T-helper 17 cell (primary cell): ENCODE measurements at regions not wholly inside any gene's neighbourhood (a gene's known extent, or its start where the extent isn't known, plus 50 kb on each side); places are given as distances from the start of the nearest gene placed in this dataset.
"Not testable (repeated sequence)": the region's sequence is repeated elsewhere in the genome, so short reads cannot be mapped to it uniquely, and the experiment has no call there.

Source experiments
- ATAC-seq: fragments of 150-1000 bp; cut with Tn5 transposase; 2 replicates; pipeline ENCODE4 v1.10.0; 2021; ENCODE audit warnings: mild to moderate bottlenecking, moderate library complexity
- DNase-seq, 3 donors: peaks; one replicate each; pipeline versions ENCODE4 v3.0.0 to v3.0.0-alpha.2; 2020 to 2021
- H3K9me3 ChIP-seq: one replicate; pipeline ENCODE4 v1.7.0; 2013; ENCODE audit warnings: low read length, mild to moderate bottlenecking; ENCODE audit not compliant: control insufficient read depth, poor library complexity, severe bottlenecking
- H3K27ac Mint-ChIP-seq: one replicate; pipeline ENCODE4 v1.8.0; 2022; ENCODE audit warnings: mild to moderate bottlenecking, moderate library complexity, mixed read lengths
- H3K27me3 Mint-ChIP-seq: one replicate; pipeline ENCODE4 v1.8.0; 2022; ENCODE audit warnings: mixed read lengths
- H3K36me3 Mint-ChIP-seq: one replicate; pipeline ENCODE4 v1.8.0; 2022; ENCODE audit warnings: low read depth, mixed read lengths
- H3K4me1 Mint-ChIP-seq: one replicate; pipeline ENCODE4 v1.8.0; 2022; ENCODE audit warnings: mild to moderate bottlenecking, mixed read lengths
- H3K4me3 Mint-ChIP-seq: one replicate; pipeline ENCODE4 v1.8.0; 2022; ENCODE audit warnings: mild to moderate bottlenecking, moderate library complexity, mixed read lengths

DNA sequence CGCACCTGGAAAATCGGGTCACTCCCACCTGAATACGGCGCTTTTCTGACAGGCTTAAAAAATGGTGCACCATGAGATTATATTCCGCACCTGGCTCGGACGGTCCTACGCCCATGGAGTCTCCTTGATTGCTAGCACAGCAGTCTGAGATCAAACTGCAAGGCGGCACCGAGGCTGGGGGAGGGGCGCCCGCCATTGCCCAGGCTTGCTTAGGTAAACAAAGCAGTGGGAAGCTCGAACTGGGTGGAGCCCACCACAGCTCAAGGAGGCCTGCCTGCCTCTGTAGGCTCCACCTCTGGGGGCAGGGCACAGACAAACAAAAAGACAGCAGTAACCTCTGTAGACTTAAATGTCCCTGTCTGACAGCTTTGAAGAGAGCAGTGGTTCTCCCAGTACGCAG, 267.0 kb upstream of the KITLG start:
- not testable (repeated sequence) for H3K36me3 Mint-ChIP-seq, H3K27me3 Mint-ChIP-seq, H3K4me1 Mint-ChIP-seq, ATAC-seq, DNase-seq, H3K4me3 Mint-ChIP-seq, H3K27ac Mint-ChIP-seq, H3K9me3 ChIP-seq

GRCh38 chr12:88844426-88844825, 264.2 kb upstream of the KITLG start:
- H3K9me3 ChIP-seq, result no peaks in the 10 kb centered on the region
- no peak overlapping the region for H3K4me3 Mint-ChIP-seq
- H3K27ac Mint-ChIP-seq, result no peak overlapping the region
- no peak for ATAC-seq
- H3K36me3 Mint-ChIP-seq, result no peaks in the 10 kb centered on the region
- DNase-seq, result no peak
- H3K27me3 Mint-ChIP-seq, result no peaks in the 10 kb centered on the region
- H3K4me1 Mint-ChIP-seq, result no peaks in the 10 kb centered on the region

DNA sequence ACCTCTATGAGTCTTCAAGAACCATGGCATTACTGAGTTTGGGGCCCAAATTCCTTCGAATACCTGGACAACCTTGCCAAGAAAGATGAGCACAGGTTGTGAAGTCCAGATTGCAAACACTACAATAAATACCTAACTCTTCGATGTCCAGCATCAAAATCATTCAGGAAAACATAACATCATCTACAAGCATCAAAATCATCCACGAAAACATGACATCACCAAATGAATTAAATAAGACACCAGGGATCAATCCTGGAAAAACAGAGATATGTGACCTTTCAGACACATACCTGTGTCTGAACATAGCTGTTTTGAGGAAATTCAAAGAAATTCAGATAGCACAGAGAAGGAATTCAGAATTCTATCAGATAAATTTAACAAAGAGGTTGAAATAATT, 262.0 kb upstream of the KITLG start:
- no peaks in the 10 kb centered on the region for H3K27me3 Mint-ChIP-seq

GRCh38 chr12:88839486-88839885, 259.2 kb upstream of the KITLG start:
- Mint-ChIP-seq H3K27me3 (no peaks in the 10 kb centered on the region), H3K27ac (no peak overlapping the region), H3K4me3 (no peak overlapping the region), H3K4me1 (no peaks in the 10 kb centered on the region), H3K36me3 (no peaks in the 10 kb centered on the region)
- no peak for ATAC-seq
- H3K9me3 ChIP-seq, result no peaks in the 10 kb centered on the region
- DNase-seq, result no peak

More for the DNA sequence above, 262.0 kb upstream of the KITLG start:
- DNase-seq, result no peak
- H3K9me3 ChIP-seq, result no peaks in the 10 kb centered on the region
- Mint-ChIP-seq H3K27ac (no peak overlapping the region), H3K4me1 (no peaks in the 10 kb centered on the region), H3K4me3 (no peak overlapping the region), H3K36me3 (no peaks in the 10 kb centered on the region)
- no peak for ATAC-seq

- Mint-ChIP-seq H3K4me1 (no peaks in the 10 kb centered on the region), H3K27ac (no peak overlapping the region), H3K27me3 (no peaks in the 10 kb centered on the region), H3K4me3 (no peak overlapping the region), H3K36me3 (no peaks in the 10 kb centered on the region)
- DNase-seq, result no peak
- no peaks in the 10 kb centered on the region for H3K9me3 ChIP-seq
- no peak for ATAC-seq
Observed at GRCh38 chr12:88836156-88836555, 255.9 kb upstream of the KITLG start.

DNA sequence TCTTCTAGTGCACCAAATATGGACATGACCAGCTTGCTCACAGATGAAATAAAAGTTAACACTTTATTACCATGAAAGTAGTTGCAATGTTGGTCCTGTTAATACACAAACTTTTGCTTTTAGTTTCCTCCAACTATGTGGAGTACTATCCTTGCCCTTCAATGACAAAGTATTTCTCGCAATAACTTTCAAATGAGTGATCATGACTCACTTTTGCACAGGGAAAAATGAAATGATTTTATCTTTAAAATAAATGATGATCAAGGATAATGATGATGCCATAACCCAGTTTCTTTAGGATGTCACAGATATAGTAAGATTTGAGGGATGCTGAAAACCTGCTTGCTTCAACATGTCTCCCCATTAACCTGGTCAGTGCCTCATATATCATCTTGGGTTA, 254.0 kb upstream of the KITLG start:
- ATAC-seq (no peak), DNase-seq (no peak)
- Mint-ChIP-seq H3K27me3 (no peaks in the 10 kb centered on the region), H3K4me3 (no peak overlapping the region), H3K27ac (no peak overlapping the region), H3K36me3 (no peaks in the 10 kb centered on the region), H3K4me1 (no peaks in the 10 kb centered on the region)
- no peaks in the 10 kb centered on the region for H3K9me3 ChIP-seq

GRCh38 chr12:88833641-88834116, 253.4 kb upstream of the KITLG start:
- no peaks in the 10 kb centered on the region for H3K36me3 Mint-ChIP-seq
- H3K27me3 Mint-ChIP-seq, result no peaks in the 10 kb centered on the region
- no peak overlapping the region for H3K27ac Mint-ChIP-seq
- no peak overlapping the region for H3K4me3 Mint-ChIP-seq
- H3K9me3 ChIP-seq, result no peaks in the 10 kb centered on the region
- no peak for ATAC-seq
- no peaks in the 10 kb centered on the region for H3K4me1 Mint-ChIP-seq
- DNase-seq, result no peak

DNA sequence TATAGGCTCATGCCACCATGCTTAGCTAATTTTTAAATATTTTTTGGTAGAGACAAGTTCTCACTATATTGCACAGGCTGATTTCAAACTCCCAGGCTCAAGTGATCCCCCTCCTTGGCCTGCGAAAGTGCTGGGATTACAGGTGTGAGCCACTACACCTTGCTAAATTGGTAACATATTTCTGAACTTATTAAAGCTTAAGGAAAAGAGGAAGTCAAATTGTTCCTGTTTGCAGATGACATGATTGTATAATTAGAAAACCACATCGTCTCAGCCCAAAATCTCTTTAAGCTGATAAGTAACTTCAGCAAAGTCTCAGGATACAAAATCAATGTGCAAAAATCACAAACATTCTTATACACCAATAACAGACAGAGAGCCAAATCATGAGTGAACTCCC, 248.3 kb upstream of the KITLG start:
- not testable (repeated sequence) for H3K27me3 Mint-ChIP-seq, DNase-seq, ATAC-seq, H3K4me3 Mint-ChIP-seq, H3K36me3 Mint-ChIP-seq, H3K27ac Mint-ChIP-seq, H3K4me1 Mint-ChIP-seq, H3K9me3 ChIP-seq

DNA sequence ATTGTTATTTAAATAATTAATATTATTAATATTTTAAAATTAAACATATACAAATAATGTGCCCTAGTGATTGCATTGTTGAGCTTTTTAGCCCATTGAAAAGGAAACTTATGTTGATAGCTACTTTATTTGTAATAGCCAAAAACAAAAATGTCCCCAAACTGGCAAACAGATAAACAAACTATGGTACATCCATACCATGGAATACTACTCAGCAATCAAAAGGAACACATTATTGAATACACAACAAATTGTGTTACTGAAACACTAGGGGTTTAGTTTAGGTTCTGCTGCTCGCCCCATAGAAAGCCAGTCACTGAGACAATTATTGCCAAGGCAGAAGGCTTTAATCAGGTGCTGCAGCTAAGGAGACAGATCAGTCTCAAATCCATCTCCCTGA, 239.7 kb upstream of the KITLG start:
- ATAC-seq (no peak), DNase-seq (no peak)
- Mint-ChIP-seq H3K36me3 (no peaks in the 10 kb centered on the region), H3K27ac (no peak overlapping the region), H3K4me3 (no peak overlapping the region), H3K4me1 (no peaks in the 10 kb centered on the region), H3K27me3 (no peaks in the 10 kb centered on the region)
- no peaks in the 10 kb centered on the region for H3K9me3 ChIP-seq

DNA sequence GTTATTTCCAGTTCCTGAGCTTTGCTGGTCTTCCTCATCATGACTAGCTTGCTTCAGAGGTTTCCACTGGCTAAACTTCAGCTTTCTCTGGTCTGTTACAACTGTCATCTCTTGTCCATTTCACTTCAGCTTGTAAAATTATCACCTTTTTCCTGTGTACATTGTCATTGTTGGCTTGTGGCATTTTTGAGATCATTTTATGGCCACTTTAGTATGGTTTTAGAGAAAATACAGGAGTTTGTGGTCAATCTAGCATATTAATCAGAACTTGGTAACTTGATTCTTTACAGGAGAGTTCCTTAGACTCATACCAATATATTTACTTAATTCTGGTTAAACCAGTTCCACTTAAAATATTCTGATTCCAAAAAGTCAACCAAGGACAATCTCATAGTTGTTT, 235.9 kb upstream of the KITLG start:
- Mint-ChIP-seq H3K27me3 (no peaks in the 10 kb centered on the region), H3K4me1 (no peaks in the 10 kb centered on the region), H3K27ac (no peak overlapping the region), H3K4me3 (no peak overlapping the region), H3K36me3 (no peaks in the 10 kb centered on the region)
- ATAC-seq (no peak), DNase-seq (no peak)
- H3K9me3 ChIP-seq, result no peaks in the 10 kb centered on the region

DNA sequence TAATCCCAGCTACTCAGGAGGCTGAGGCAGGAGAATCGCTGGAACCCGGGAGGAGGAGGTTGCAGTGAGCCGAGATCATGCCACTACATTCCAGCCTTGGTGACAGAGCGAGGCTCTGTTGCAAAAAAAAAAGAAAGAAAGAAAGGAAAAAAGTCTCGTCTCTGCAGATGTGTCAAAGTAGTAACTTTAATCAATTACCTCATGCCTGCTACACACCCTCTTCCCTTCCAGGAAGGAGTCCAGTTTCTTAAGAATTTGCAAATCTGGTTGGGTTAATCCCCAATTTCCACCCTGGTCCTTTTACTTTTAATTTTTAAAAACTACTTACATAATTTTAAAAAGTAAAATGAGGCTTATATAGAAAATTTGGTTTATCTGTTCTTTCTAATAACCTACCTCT, 234.5 kb upstream of the KITLG start:
- no peaks in the 10 kb centered on the region for H3K36me3 Mint-ChIP-seq
- H3K27ac Mint-ChIP-seq, result no peak overlapping the region
- ATAC-seq, result no peak
- no peak for DNase-seq
- no peaks in the 10 kb centered on the region for H3K27me3 Mint-ChIP-seq
- H3K4me1 Mint-ChIP-seq, result no peaks in the 10 kb centered on the region
- no peak overlapping the region for H3K4me3 Mint-ChIP-seq
- H3K9me3 ChIP-seq, result no peaks in the 10 kb centered on the region

- Mint-ChIP-seq H3K4me3 (no peak overlapping the region), H3K27me3 (no peaks in the 10 kb centered on the region), H3K36me3 (no peaks in the 10 kb centered on the region), H3K4me1 (no peaks in the 10 kb centered on the region), H3K27ac (no peak overlapping the region)
- DNase-seq (no peak), ATAC-seq (no peak)
- H3K9me3 ChIP-seq, result no peaks in the 10 kb centered on the region
Observed at GRCh38 chr12:88812610-88813009, 232.3 kb upstream of the KITLG start.

DNA sequence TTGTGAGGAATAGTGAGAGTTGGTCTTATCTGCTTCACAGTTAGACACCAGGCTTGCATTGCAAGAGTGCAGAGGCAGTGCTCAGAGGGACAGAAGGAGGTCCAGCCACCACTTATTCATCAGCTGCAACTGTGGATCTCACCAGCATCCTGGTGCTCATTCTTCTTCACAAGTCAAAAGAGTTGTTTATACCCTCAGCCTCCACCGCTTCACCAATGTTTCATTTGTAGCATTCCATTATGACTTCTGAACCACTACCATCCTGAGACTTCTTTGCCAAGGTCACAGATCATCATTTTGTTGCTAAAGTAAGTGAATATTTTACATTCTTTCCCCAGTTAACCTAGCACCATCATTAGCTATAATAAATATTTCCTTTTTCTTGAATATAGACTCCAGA, 230.5 kb upstream of the KITLG start:
- Mint-ChIP-seq H3K4me3 (no peak overlapping the region), H3K27me3 (no peaks in the 10 kb centered on the region), H3K36me3 (no peaks in the 10 kb centered on the region), H3K27ac (no peak overlapping the region), H3K4me1 (no peaks in the 10 kb centered on the region)
- DNase-seq, result no peak
- no peaks in the 10 kb centered on the region for H3K9me3 ChIP-seq
- no peak for ATAC-seq

GRCh38 chr12:88809841-88810240, 229.6 kb upstream of the KITLG start:
- H3K27ac Mint-ChIP-seq, H3K36me3 Mint-ChIP-seq, DNase-seq, H3K27me3 Mint-ChIP-seq, ATAC-seq, H3K4me1 Mint-ChIP-seq, H3K4me3 Mint-ChIP-seq, H3K9me3 ChIP-seq: not testable (repeated sequence)

- Mint-ChIP-seq H3K36me3 (no peaks in the 10 kb centered on the region), H3K27ac (no peak overlapping the region), H3K4me1 (no peaks in the 10 kb centered on the region), H3K4me3 (no peak overlapping the region), H3K27me3 (no peaks in the 10 kb centered on the region)
- no peaks in the 10 kb centered on the region for H3K9me3 ChIP-seq
- no peak for ATAC-seq
- DNase-seq, result no peak
Observed at GRCh38 chr12:88805692-88806091, 225.4 kb upstream of the KITLG start.
